H1 (cell line): ENCODE measurements at regions not wholly inside any gene's neighbourhood (a gene's known extent, or its start where the extent isn't known, plus 50 kb on each side); places are given as distances from the start of the nearest gene placed in this dataset.

ENCODE experiments used
- CTCF ChIA-PET: fragments of 300-600 bp; sonication (Branson Sonifier 250); formaldehyde crosslinking; loops from one replicate; lab custom pipeline; 2021; ENCODE audit not compliant: partially characterized antibody; lab: Charles Lee
- POLR2A ChIA-PET: fragments of 300-600 bp; sonication (Branson Sonifier 250); formaldehyde crosslinking; loops from one replicate; lab custom pipeline; 2021; ENCODE audit warnings: inconsistent platforms; ENCODE audit not compliant: partially characterized antibody; lab: Charles Lee
- DNase-seq, 2 experiments: peaks; one replicate each; pipeline versions ENCODE4 v3.0.0 to v3.0.0-alpha.2; 2010 to 2022; ENCODE audit warnings: low spot score in 2 of 2, low read depth in 1 of 2, mixed read lengths in 1 of 2
- FAIRE-seq: peaks from 2 replicates; lab custom pipeline; 2011; peaks lifted over from hg19 to GRCh38; lab: Jason Lieb, UNC
- H2AFZ ChIP-seq: 2 replicates; pipeline ENCODE4 v1.8.1; 2012; ENCODE audit warnings: low read length, inconsistent platforms
- H2AK5ac ChIP-seq: 2 replicates; pipeline ENCODE4 v1.6.1; 2013; ENCODE audit warnings: low read depth, low read length
- H2BK120ac ChIP-seq: replicated peaks from 2 replicates; pipeline ENCODE3; 2013; ENCODE audit warnings: low read depth, low read length, inconsistent platforms
- H2BK12ac ChIP-seq: 2 replicates; pipeline ENCODE4 v1.6.1; 2013; ENCODE audit warnings: low read depth, low read length
- H2BK15ac ChIP-seq: 2 replicates; pipeline ENCODE4 v1.6.1; 2013; ENCODE audit warnings: low read length
- H2BK20ac ChIP-seq: 2 replicates; pipeline ENCODE4 v1.6.1; 2013; ENCODE audit warnings: low read length
- H2BK5ac ChIP-seq: 2 replicates; pipeline ENCODE4 v1.6.1; 2013; ENCODE audit warnings: low read depth, low read length
- H3K14ac ChIP-seq: 2 replicates; pipeline ENCODE4 v1.6.1; 2013; ENCODE audit warnings: inconsistent platforms; ENCODE audit not compliant: insufficient read length
- H3K18ac ChIP-seq: 2 replicates; pipeline ENCODE4 v1.6.1; 2013; ENCODE audit warnings: low read length; ENCODE audit errors: extremely low read depth
- H3K23ac ChIP-seq: 2 replicates; pipeline ENCODE4 v1.6.1; 2013; ENCODE audit warnings: inconsistent platforms; ENCODE audit not compliant: insufficient read length
- H3K23me2 ChIP-seq: 2 replicates; pipeline ENCODE4 v1.6.1; 2013; ENCODE audit warnings: low read depth, low read length
- H3K27ac ChIP-seq: 2 replicates; pipeline ENCODE4 v1.6.1; 2011; ENCODE audit warnings: low read depth, low read length, inconsistent platforms
- H3K27me3 ChIP-seq, 4 experiments: replicated peaks in 1 of 4; 1 replicate in 1 of 4; 2 replicates in 3 of 4; pipeline versions ENCODE4 v1.6.1 to v1.8.1; 2011 to 2013; ENCODE audit warnings: low read length in 3 of 4, mild to moderate bottlenecking in 3 of 4, inconsistent platforms in 2 of 4, mixed read lengths in 2 of 4, moderate library complexity in 1 of 4; ENCODE audit not compliant: control insufficient read depth in 3 of 4, insufficient read depth in 3 of 4; ENCODE audit errors: extremely low read depth in 1 of 4
- H3K36me3 ChIP-seq, 4 experiments: 2 replicates each; pipeline versions ENCODE4 v1.6.1 to v1.8.1; 2011 to 2013; ENCODE audit warnings: mild to moderate bottlenecking in 4 of 4, low read length in 3 of 4, moderate library complexity in 2 of 4, control low read depth in 1 of 4, inconsistent platforms in 1 of 4; ENCODE audit not compliant: insufficient read depth in 4 of 4, control insufficient read depth in 2 of 4
- H3K4ac ChIP-seq: replicated peaks from 2 replicates; pipeline ENCODE3; 2013; ENCODE audit warnings: low read length, low read depth, mixed read lengths, inconsistent platforms; ENCODE audit not compliant: insufficient read length
- H3K4me1 ChIP-seq, 4 experiments: replicated peaks in 1 of 4; 1 replicate in 1 of 4; 2 replicates in 3 of 4; pipeline versions ENCODE4 v1.6.1 to v1.8.1; 2011 to 2013; ENCODE audit warnings: low read length in 3 of 4, inconsistent platforms in 2 of 4, mixed read lengths in 1 of 4; ENCODE audit not compliant: insufficient read depth in 4 of 4, control insufficient read depth in 3 of 4
- H3K4me2 ChIP-seq, 2 experiments: 2 replicates each; pipeline versions ENCODE4 v1.6.1 to v1.8.1; 2011 to 2013; ENCODE audit warnings: low read depth in 2 of 2, low read length in 2 of 2, control low read depth in 1 of 2, inconsistent platforms in 1 of 2, mild to moderate bottlenecking in 1 of 2; ENCODE audit not compliant: insufficient read depth in 1 of 2
- H3K4me3 ChIP-seq, 4 experiments: fragments of 200-600, 300-600 bp in 1 of 4; sonication (generic), shearing (Covaris generic), sonication (Bioruptor Twin) in 1 of 4; 2 replicates each; pipeline versions ENCODE4 v1.5.1 to v1.8.1; 2011 to 2016; ENCODE audit warnings: low read length in 4 of 4, low read depth in 3 of 4, control low read depth in 2 of 4, inconsistent platforms in 2 of 4, mild to moderate bottlenecking in 2 of 4, mixed read lengths in 1 of 4, moderate library complexity in 1 of 4; ENCODE audit not compliant: insufficient read depth in 2 of 4; ENCODE audit errors: extremely low read depth in 1 of 4
- H3K56ac ChIP-seq: replicated peaks from 2 replicates; pipeline ENCODE3; 2013; ENCODE audit warnings: low read depth, mild to moderate bottlenecking, mixed read lengths, low read length, inconsistent platforms; ENCODE audit not compliant: insufficient read length
- H3K79me1 ChIP-seq: 2 replicates; pipeline ENCODE4 v1.6.1; 2013; ENCODE audit warnings: low read depth, low read length, control low read depth
- H3K79me2 ChIP-seq, 2 experiments: 2 replicates each; pipeline versions ENCODE4 v1.6.1 to v1.8.1; 2012 to 2013; ENCODE audit warnings: low read length in 2 of 2, mild to moderate bottlenecking in 2 of 2, inconsistent platforms in 1 of 2; ENCODE audit not compliant: insufficient read depth in 2 of 2, control insufficient read depth in 1 of 2
- H3K9ac ChIP-seq, 4 experiments: replicated peaks in 1 of 4; 1 replicate in 1 of 4; 2 replicates in 3 of 4; pipeline versions ENCODE4 v1.6.1 to v1.8.1; 2011 to 2013; ENCODE audit warnings: low read depth in 3 of 4, low read length in 3 of 4, control low read depth in 2 of 4, mild to moderate bottlenecking in 2 of 4, moderate library complexity in 2 of 4, inconsistent platforms in 1 of 4; ENCODE audit errors: extremely low read depth in 1 of 4
- H3K9me3 ChIP-seq, 2 experiments: 2 replicates each; pipeline versions ENCODE4 v1.6.1 to v1.8.1; 2012 to 2013; ENCODE audit warnings: mild to moderate bottlenecking in 2 of 2, moderate library complexity in 2 of 2, control low read depth in 1 of 2, inconsistent platforms in 1 of 2, low read depth in 1 of 2, low read length in 1 of 2, mixed read lengths in 1 of 2; ENCODE audit not compliant: insufficient read depth in 2 of 2
- H4K20me1 ChIP-seq, 2 experiments: replicated peaks in 1 of 2; 2 replicates each; pipeline versions ENCODE3 to v1.8.1; 2011 to 2013; ENCODE audit warnings: inconsistent platforms in 2 of 2, low read length in 2 of 2, mild to moderate bottlenecking in 1 of 2; ENCODE audit not compliant: insufficient read depth in 2 of 2, control insufficient read depth in 1 of 2
- H4K5ac ChIP-seq: 2 replicates; pipeline ENCODE4 v1.6.1; 2013; ENCODE audit warnings: low read length, low read depth, mixed read lengths, inconsistent platforms; ENCODE audit not compliant: insufficient read length
- H4K8ac ChIP-seq: 2 replicates; pipeline ENCODE4 v1.8.0; 2013; ENCODE audit warnings: mild to moderate bottlenecking, moderate library complexity, low read length, inconsistent platforms; ENCODE audit not compliant: insufficient read depth; ENCODE audit errors: extremely low read depth
- H4K91ac ChIP-seq: replicated peaks from 2 replicates; pipeline ENCODE3; 2013; ENCODE audit warnings: low read length, mixed read lengths, inconsistent platforms; ENCODE audit not compliant: insufficient read length
- BCL11A ChIP-seq, 2 experiments: IDR thresholded peaks; one replicate each; pipeline ENCODE4 v1.6.1; 2011; ENCODE audit warnings: low read depth in 2 of 2, low read length in 2 of 2, mild to moderate bottlenecking in 2 of 2
- JUN ChIP-seq: IDR thresholded peaks from 2 replicates; pipeline ENCODE4 v1.6.1; 2011; ENCODE audit warnings: low read depth, mild to moderate bottlenecking, improper control_type of control experiment, low read length
- NRF1 ChIP-seq: IDR thresholded peaks from 2 replicates; pipeline ENCODE4 v1.6.1; 2011; ENCODE audit warnings: mild to moderate bottlenecking, low read depth, low read length, improper control_type of control experiment
- SAP30 ChIP-seq: fragments of 300-600 bp; sonication (generic); IDR thresholded peaks from 2 replicates; pipeline ENCODE4 v1.7.1; 2012; ENCODE audit warnings: low read length, moderate library complexity, mild to moderate bottlenecking, inconsistent platforms; ENCODE audit not compliant: insufficient read depth, insufficient replicate concordance
- SUZ12 ChIP-seq: fragments of 200-600 bp; sonication (generic); IDR thresholded peaks from 2 replicates; pipeline ENCODE4 v1.6.1; 2012; ENCODE audit warnings: mild to moderate bottlenecking, inconsistent platforms, low read length, moderate library complexity, mixed read lengths
- WGBS, 2 experiments: shearing (Covaris generic) in 1 of 2; methylation state at CpG; one replicate each; pipeline versions ENCODE4 v1.1.6 to v1.1.7; 2013 to 2015; ENCODE audit warnings: low lambda C conversion rate in 2 of 2, mixed read lengths in 2 of 2, inconsistent platforms in 1 of 2, low coverage in 1 of 2, missing lambda C conversion rate in 1 of 2; ENCODE audit not compliant: insufficient replicate concordance in 2 of 2, insufficient coverage in 1 of 2, insufficient read length in 1 of 2; ENCODE audit errors: extremely low coverage in 1 of 2, missing lambda C conversion rate in 1 of 2; 5-methylcytosine and 5-hydroxymethylcytosine counted together
- TF ChIP-seq, protein P1 (sequence below): IDR thresholded peaks from 2 replicates; pipeline ENCODE4 v1.6.1; 2011; ENCODE audit warnings: low read length, improper control_type of control experiment
- TF ChIP-seq, protein P2 (sequence below): IDR thresholded peaks from 2 replicates; pipeline ENCODE4 v1.6.1; 2012; ENCODE audit warnings: low read length, inconsistent platforms

DNA sequence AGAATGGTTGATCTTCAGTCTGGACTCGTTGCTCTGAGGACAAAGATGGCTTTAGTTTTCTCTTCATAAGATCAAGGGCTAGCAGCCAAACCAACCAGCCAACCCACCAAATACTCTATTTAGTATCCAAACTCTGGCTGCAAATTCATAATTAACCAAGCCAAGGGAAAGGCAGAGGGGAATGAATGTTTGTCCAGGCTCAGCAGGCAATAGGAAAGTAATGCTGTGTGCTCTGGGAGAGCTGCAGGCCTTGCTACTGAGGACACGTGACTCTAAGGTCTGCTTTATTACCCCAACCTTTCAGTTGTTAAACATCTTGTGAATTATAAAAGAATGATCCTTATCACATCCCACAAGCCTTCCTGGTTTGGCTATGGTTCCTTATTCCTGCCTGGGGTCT, 52.3 kb upstream of the GALNT15 start:
- Histone ChIP-seq H2BK15ac (no peak overlapping the region), H2BK120ac (no peak overlapping the region), H3K27ac (no peak overlapping the region)
- TF ChIP-seq SUZ12 (no peak), BCL11A (IDR thresholded peaks at IDR 0.05; ENCODE audit: low read depth in 2 of 2, low read length in 2 of 2) (no peak), JUN (no peak), SAP30 (no peak), NRF1 (no peak)
- TF ChIP-seq, protein P1, sequence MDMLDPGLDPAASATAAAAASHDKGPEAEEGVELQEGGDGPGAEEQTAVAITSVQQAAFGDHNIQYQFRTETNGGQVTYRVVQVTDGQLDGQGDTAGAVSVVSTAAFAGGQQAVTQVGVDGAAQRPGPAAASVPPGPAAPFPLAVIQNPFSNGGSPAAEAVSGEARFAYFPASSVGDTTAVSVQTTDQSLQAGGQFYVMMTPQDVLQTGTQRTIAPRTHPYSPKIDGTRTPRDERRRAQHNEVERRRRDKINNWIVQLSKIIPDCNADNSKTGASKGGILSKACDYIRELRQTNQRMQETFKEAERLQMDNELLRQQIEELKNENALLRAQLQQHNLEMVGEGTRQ, result no peak
- TF ChIP-seq, protein P2, sequence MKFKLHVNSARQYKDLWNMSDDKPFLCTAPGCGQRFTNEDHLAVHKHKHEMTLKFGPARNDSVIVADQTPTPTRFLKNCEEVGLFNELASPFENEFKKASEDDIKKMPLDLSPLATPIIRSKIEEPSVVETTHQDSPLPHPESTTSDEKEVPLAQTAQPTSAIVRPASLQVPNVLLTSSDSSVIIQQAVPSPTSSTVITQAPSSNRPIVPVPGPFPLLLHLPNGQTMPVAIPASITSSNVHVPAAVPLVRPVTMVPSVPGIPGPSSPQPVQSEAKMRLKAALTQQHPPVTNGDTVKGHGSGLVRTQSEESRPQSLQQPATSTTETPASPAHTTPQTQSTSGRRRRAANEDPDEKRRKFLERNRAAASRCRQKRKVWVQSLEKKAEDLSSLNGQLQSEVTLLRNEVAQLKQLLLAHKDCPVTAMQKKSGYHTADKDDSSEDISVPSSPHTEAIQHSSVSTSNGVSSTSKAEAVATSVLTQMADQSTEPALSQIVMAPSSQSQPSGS, result no peak
- TF ChIP-seq, all 59 proteins: peak for 0
- POLR2A ChIA-PET, result no interaction called here
- CTCF ChIA-PET, result interaction anchor here (0.7 kb wide), 1 partner anchor 17 kb away, joined by 4 read pairs; no protein-coding TSS in a partner anchor
- no peaks in the 10 kb centered on the region for H3K23me2 ChIP-seq
- no peaks in the 10 kb centered on the region for H3K79me2 ChIP-seq
- H3K4me1 ChIP-seq, result no peaks in the 10 kb centered on the region; a peak in 1 of 7 replicates
- FAIRE-seq, result no peak
- H2BK12ac ChIP-seq, result no peak overlapping the region
- H4K20me1 ChIP-seq, result no peaks in the 10 kb centered on the region
- H3K79me1 ChIP-seq, result no peaks in the 10 kb centered on the region
- no peak overlapping the region for H2AK5ac ChIP-seq
- no peak overlapping the region for H3K4ac ChIP-seq
- H4K5ac ChIP-seq, result no peak overlapping the region
- no peak overlapping the region for H3K14ac ChIP-seq
- 0 out of 4 replicates have a peak, but pooled peaks cover 0 to 2% of the 10 kb centered on the region in 2 experiments for H3K9me3 ChIP-seq
- H3K23ac ChIP-seq, result no peak overlapping the region
- no peaks in the 10 kb centered on the region for H3K27me3 ChIP-seq
- no peak overlapping the region for H3K56ac ChIP-seq
- H3K4me3 ChIP-seq, result no peak overlapping the region
- H4K91ac ChIP-seq, result no peak overlapping the region
- WGBS, 2 experiments, result 44% methylated on average over 2 of the region's 2 CpGs; no CpG with 5 or more reads in 1 of the 2 experiments
- no peak for DNase-seq
- H4K8ac ChIP-seq, result no peak overlapping the region
- H3K9ac ChIP-seq, result no peak overlapping the region
- no peak overlapping the region for H2BK20ac ChIP-seq
- H3K36me3 ChIP-seq, result no peaks in the 10 kb centered on the region
- no peak overlapping the region for H2BK5ac ChIP-seq
- H2AFZ ChIP-seq, result no peak overlapping the region
- no peak overlapping the region for H3K4me2 ChIP-seq
- H3K18ac ChIP-seq, result no peak overlapping the region
